B cell (primary cell): ENCODE measurements at regions not wholly inside any gene's neighbourhood (a gene's known extent, or its start where the extent isn't known, plus 50 kb on each side); places are given as distances from the start of the nearest gene placed in this dataset.

Experiments used
- EZH2 ChIP-seq: IDR thresholded peaks from 2 replicates; pipeline ENCODE4 v1.6.1; 2012; ENCODE audit warnings: borderline replicate concordance, low read depth, mild to moderate bottlenecking, moderate library complexity, low read length; ENCODE audit not compliant: insufficient read depth, poor library complexity, severe bottlenecking
- TF ChIP-seq, protein P1 (sequence below): fragments of 200-600 bp; IDR thresholded peaks from one replicate; pipeline ENCODE4 v1.8.0; 2022; ENCODE audit warnings: antibody characterized with exemption, mild to moderate bottlenecking

DNA sequence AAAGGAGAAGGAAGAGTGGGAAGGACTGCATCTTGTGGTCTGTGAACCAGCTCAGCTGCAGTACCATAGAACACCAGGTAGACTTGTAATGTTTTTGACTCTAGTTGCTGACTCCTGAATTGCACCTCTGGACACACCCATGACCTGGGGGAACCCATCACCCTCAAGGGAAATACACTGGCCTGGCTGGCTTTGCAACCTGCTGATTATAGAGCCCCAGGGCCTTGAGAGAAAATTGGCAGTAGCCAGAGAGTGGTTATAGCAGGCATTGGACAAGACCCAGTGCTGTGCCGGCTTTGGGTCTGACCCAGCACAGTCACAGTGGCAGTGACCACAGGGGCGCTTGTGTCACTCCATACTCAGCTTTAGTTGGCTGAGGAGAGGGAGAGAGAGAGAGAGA is 902.3 kb downstream of the GRID1 start:
- TF ChIP-seq, protein P1, sequence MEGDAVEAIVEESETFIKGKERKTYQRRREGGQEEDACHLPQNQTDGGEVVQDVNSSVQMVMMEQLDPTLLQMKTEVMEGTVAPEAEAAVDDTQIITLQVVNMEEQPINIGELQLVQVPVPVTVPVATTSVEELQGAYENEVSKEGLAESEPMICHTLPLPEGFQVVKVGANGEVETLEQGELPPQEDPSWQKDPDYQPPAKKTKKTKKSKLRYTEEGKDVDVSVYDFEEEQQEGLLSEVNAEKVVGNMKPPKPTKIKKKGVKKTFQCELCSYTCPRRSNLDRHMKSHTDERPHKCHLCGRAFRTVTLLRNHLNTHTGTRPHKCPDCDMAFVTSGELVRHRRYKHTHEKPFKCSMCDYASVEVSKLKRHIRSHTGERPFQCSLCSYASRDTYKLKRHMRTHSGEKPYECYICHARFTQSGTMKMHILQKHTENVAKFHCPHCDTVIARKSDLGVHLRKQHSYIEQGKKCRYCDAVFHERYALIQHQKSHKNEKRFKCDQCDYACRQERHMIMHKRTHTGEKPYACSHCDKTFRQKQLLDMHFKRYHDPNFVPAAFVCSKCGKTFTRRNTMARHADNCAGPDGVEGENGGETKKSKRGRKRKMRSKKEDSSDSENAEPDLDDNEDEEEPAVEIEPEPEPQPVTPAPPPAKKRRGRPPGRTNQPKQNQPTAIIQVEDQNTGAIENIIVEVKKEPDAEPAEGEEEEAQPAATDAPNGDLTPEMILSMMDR: no peak
- TF ChIP-seq EZH2: no peak
